Liver (tissue), 3 donors: ENCODE measurements at regions not wholly inside any gene's neighbourhood (a gene's known extent, or its start where the extent isn't known, plus 50 kb on each side); places are given as distances from the start of the nearest gene placed in this dataset.

Source experiments
- GABPA ChIP-seq, 2 donors: IDR thresholded peaks in 1 of 2; conservative IDR thresholded peaks in 1 of 2; 2 replicates each; pipeline ENCODE4 v1.6.1; 2016; ENCODE audit warnings: antibody characterized with exemption in 2 of 2, mild to moderate bottlenecking in 1 of 2, moderate library complexity in 1 of 2
- HNF4G ChIP-seq: IDR thresholded peaks from 2 replicates; pipeline ENCODE4 v1.6.1; 2016; ENCODE audit warnings: antibody characterized with exemption
- RAD21 ChIP-seq, 2 donors: IDR thresholded peaks; 2 replicates each; pipeline ENCODE4 v1.6.1; 2016; ENCODE audit warnings: antibody characterized with exemption in 2 of 2, mild to moderate bottlenecking in 2 of 2
- REST ChIP-seq: IDR thresholded peaks from 2 replicates; pipeline ENCODE4 v1.6.1; 2016; ENCODE audit warnings: antibody characterized with exemption, mild to moderate bottlenecking
- RXRA ChIP-seq, 2 donors: IDR thresholded peaks; 2 replicates each; pipeline ENCODE4 v1.6.1; 2017 to 2018; ENCODE audit warnings: antibody characterized with exemption in 2 of 2, mild to moderate bottlenecking in 1 of 2
- SP1 ChIP-seq: IDR thresholded peaks from 2 replicates; pipeline ENCODE4 v1.6.1; 2018; ENCODE audit warnings: antibody characterized with exemption, mild to moderate bottlenecking
- TF ChIP-seq, protein P1 (sequence below): fragments of 150-350 bp; IDR thresholded peaks from 2 replicates; pipeline ENCODE4 v1.5.1; 2017; ENCODE audit warnings: improper control_type of control experiment, low read depth, low read length; ENCODE audit not compliant: missing input control
- donor health status: healthy.
- donor health status: healthy.

- TF ChIP-seq GABPA (IDR thresholded peaks at IDR 0.05 in 1 of 2, conservative IDR thresholded peaks at IDR 0.05 in 1 of 2) (no peak), RAD21 (IDR thresholded peaks at IDR 0.05) (no peak), REST (no peak), SP1 (no peak), RXRA (IDR thresholded peaks at IDR 0.05) (no peak), HNF4G (no peak)
- TF ChIP-seq, protein P1, sequence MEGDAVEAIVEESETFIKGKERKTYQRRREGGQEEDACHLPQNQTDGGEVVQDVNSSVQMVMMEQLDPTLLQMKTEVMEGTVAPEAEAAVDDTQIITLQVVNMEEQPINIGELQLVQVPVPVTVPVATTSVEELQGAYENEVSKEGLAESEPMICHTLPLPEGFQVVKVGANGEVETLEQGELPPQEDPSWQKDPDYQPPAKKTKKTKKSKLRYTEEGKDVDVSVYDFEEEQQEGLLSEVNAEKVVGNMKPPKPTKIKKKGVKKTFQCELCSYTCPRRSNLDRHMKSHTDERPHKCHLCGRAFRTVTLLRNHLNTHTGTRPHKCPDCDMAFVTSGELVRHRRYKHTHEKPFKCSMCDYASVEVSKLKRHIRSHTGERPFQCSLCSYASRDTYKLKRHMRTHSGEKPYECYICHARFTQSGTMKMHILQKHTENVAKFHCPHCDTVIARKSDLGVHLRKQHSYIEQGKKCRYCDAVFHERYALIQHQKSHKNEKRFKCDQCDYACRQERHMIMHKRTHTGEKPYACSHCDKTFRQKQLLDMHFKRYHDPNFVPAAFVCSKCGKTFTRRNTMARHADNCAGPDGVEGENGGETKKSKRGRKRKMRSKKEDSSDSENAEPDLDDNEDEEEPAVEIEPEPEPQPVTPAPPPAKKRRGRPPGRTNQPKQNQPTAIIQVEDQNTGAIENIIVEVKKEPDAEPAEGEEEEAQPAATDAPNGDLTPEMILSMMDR: no peak
Observed at GRCh38 chr4:17246656-17247055, 265.2 kb downstream of the QDPR start.
